Heart right ventricle (tissue), 16 donors: ENCODE measurements at regions not wholly inside any gene's neighbourhood (a gene's known extent, or its start where the extent isn't known, plus 50 kb on each side); places are given as distances from the start of the nearest gene placed in this dataset.

Source experiments
- ATAC-seq, 8 donors: fragments of 200-7000 bp; cut with Tn5 transposase; one replicate each; pipeline ENCODE4 v1.9.1; 2020; ENCODE audit warnings: mild to moderate bottlenecking in 8 of 8, moderate library complexity in 8 of 8, moderate number of reproducible peaks in 1 of 8
- DNase-seq, 2 donors: peaks; one replicate each; pipeline ENCODE4 v3.0.0-alpha.2; 2020
- H3K27ac ChIP-seq, 10 donors: fragments of 200-600 bp; sonication (generic) in 2 of 10; one replicate each; pipeline versions ENCODE4 v1.5.0 to v1.8.0; 2020 to 2022; ENCODE audit warnings: mild to moderate bottlenecking in 3 of 10
- H3K27me3 ChIP-seq, 7 donors: fragments of 200-600 bp; one replicate each; pipeline ENCODE4 v1.8.0; 2021 to 2022; ENCODE audit warnings: mild to moderate bottlenecking in 2 of 7
- H3K36me3 ChIP-seq, 9 donors: fragments of 200-600 bp; sonication (generic) in 1 of 9; one replicate each; pipeline versions ENCODE4 v1.5.0 to v1.8.0; 2020 to 2022; ENCODE audit warnings: mild to moderate bottlenecking in 2 of 9
- H3K4me1 ChIP-seq, 9 donors: fragments of 200-600 bp; sonication (generic) in 1 of 9; one replicate each; pipeline versions ENCODE4 v1.5.0 to v1.8.0; 2020 to 2022; ENCODE audit warnings: mild to moderate bottlenecking in 4 of 9
- H3K4me3 ChIP-seq, 10 donors: fragments of 200-600 bp; sonication (generic) in 2 of 10; one replicate each; pipeline versions ENCODE4 v1.5.0 to v1.8.0; 2020 to 2022; ENCODE audit warnings: mild to moderate bottlenecking in 7 of 10, moderate library complexity in 2 of 10
- H3K9me3 ChIP-seq, 11 donors: fragments of 200-600 bp in 10 of 11; sonication (generic) in 2 of 11; one replicate each; pipeline versions ENCODE4 v1.5.0 to v1.8.0; 2013 to 2022; ENCODE audit warnings: mild to moderate bottlenecking in 2 of 11, control low read depth in 1 of 11, moderate library complexity in 1 of 11
- WGBS, 2 donors: extraction: QIAGEN DNeasy Blood & Tissue Kit; methylation state at CpG; one replicate each; pipeline ENCODE4 v1.1.7; 2013; ENCODE audit warnings: inconsistent platforms in 1 of 2; 5-methylcytosine and 5-hydroxymethylcytosine counted together
- intact Hi-C, 10 donors: fragments of 100-400 bp; cut with DNase I; formaldehyde crosslinking; loops; one replicate each; pipeline versions ENCODE4 v1.11.1 to v1.14.2; 2022
- TF ChIP-seq, protein P1 (sequence below), 9 donors: fragments of 200-600 bp; sonication (generic) in 2 of 9; IDR thresholded peaks; one replicate each; pipeline versions ENCODE4 v1.5.0 to v1.8.0; 2021 to 2022; ENCODE audit warnings: antibody characterized with exemption in 9 of 9, mild to moderate bottlenecking in 5 of 9, moderate library complexity in 1 of 9
- donor health status: Arrhythmogenic right ventricular cardiomyopathy.
- donor health status: ischemic (EF 13 %, LVEDD 7.1; RV severe dilation, severe dysfunction).
- donor health status: healthy with polysubstance abuse.
- donor health status: DM: no; HTN: yes; CAD: no.
- donor health status: DM: no; HTN: no; CAD: no.
- donor health status: ischemic (EF 25% LVEDD 6.9; RV normal size, moderate dysfunction).
- donor health status: ischemic (EF 25% LVEDD 5.7; RV mildly dilated, moderate dysfunction).
- donor health status: healthy.
- donor health status: DM: yes; HTN: yes; CAD: no.
- donor health status: Ischemic cardiomyopathy.
- donor health status: ischemic (EF 35%, LVEDD 5.7; RV mildly dilated, moderate dysfunction).
- donor health status: nonischemic (EF 11% LVEDD 7.7; RV severe dilation, severe dysfunction).
- donor health status: DM: yes; HTN: yes; CAD: no.
- donor health status: PGD.
- donor health status: ischemic (EF 29% LVEDD 5.4; RV normal size, mild dysfunction).
- donor health status: nonischemic (EF 23%, LVEDD 6.1; RV moderate dilation, normal function).

DNA sequence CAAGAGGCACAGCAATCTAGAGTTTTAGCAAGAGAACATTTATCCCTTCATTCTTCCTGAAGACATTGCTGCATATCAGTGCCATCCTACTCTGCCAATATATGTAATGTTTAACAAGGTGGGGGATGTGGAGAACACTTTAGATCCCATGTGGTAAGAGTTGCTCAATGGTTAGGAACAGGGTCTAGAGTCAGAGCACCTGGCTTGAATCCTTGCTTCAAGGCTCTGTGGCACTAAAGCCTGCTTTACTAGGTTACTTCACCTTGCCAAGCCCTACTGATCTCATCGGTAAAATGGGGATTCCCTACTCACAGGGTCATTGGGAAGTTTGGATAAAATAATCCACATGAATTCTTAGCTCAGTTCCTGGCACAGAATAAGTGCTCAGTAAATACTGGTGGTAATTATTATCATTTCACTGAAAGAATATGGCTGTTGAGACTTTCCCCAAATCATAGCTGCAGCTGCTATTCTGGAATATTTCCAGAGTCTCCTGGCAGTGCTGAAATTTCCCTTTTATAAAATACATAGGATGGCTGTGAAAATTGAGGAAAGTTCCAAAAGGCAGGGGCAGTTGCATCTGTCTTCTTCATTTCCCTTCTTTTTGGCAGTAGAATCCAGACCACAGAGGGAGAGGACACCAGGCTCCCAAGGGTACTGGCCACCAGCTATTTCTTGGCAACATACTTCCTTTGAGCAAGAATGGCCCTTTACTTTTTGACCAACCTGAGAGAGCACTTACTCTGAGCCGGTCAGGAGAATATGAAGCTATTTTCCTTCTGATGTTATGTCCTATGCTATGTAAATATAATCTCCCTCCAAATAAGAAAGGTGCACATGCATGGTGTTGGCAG, 142.8 kb downstream of the PALM2AKAP2 start:
- Histone ChIP-seq H3K27me3 (no peaks in the 10 kb centered on the region), H3K9me3 (no peaks in the 10 kb centered on the region), H3K36me3 (peaks cover 0 to 37% (median 0%) of the 10 kb centered on the region in 9 donors), H3K27ac (peak overlapping the region in 3 of 10 donors; percentile 10 to 34 (median 22)), H3K4me3 (no peak overlapping the region), H3K4me1 (peaks cover 0 to 59% (median 35%) of the 10 kb centered on the region in 9 donors)
- no peak for ATAC-seq
- DNase-seq = no peak
- 40 to 58% methylated on average over 2 of the region's 2 CpGs for WGBS, 2 donors
- TF ChIP-seq, protein P1, sequence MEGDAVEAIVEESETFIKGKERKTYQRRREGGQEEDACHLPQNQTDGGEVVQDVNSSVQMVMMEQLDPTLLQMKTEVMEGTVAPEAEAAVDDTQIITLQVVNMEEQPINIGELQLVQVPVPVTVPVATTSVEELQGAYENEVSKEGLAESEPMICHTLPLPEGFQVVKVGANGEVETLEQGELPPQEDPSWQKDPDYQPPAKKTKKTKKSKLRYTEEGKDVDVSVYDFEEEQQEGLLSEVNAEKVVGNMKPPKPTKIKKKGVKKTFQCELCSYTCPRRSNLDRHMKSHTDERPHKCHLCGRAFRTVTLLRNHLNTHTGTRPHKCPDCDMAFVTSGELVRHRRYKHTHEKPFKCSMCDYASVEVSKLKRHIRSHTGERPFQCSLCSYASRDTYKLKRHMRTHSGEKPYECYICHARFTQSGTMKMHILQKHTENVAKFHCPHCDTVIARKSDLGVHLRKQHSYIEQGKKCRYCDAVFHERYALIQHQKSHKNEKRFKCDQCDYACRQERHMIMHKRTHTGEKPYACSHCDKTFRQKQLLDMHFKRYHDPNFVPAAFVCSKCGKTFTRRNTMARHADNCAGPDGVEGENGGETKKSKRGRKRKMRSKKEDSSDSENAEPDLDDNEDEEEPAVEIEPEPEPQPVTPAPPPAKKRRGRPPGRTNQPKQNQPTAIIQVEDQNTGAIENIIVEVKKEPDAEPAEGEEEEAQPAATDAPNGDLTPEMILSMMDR (IDR thresholded peaks at IDR 0.05) = no peak
- intact Hi-C loops = loop anchor here in 1 of 10 donors (10.0 kb wide), 1 partner anchor 1868 kb away; no protein-coding TSS in a partner anchor

DNA sequence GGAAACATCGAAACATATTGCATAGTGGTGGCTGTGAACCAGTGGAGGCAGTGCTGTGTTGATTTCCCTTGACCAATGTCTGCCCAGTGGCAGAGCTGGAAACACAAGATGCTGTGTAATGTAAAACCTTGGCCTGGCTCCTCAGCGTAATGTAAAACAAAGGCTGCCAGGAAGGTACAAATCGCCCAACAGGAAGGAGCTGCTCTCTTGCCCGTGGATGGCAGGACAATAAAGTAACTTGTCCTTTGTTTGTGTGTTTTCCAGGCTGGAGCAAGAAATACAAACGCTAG, 143.4 kb downstream of the PALM2AKAP2 start:
- Histone ChIP-seq H3K27me3 (no peaks in the 10 kb centered on the region), H3K4me3 (no peak overlapping the region), H3K4me1 (peaks cover 0 to 53% (median 30%) of the 10 kb centered on the region in 9 donors), H3K36me3 (peaks cover 0 to 42% (median 0%) of the 10 kb centered on the region in 9 donors), H3K27ac (peak overlapping the region in 3 of 10 donors; percentile 10 to 34 (median 32)), H3K9me3 (no peaks in the 10 kb centered on the region)
- ATAC-seq (peak in 2 of 8 donors; percentile 10 to 23), DNase-seq (no peak)
- intact Hi-C loops = loop anchor here in 1 of 10 donors (10.0 kb wide), 1 partner anchor 1869 kb away; no protein-coding TSS in a partner anchor
- 58 to 64% methylated on average over 5 of the region's 5 CpGs for WGBS, 2 donors
- TF ChIP-seq, protein P1 (IDR thresholded peaks at IDR 0.05) = no peak

DNA sequence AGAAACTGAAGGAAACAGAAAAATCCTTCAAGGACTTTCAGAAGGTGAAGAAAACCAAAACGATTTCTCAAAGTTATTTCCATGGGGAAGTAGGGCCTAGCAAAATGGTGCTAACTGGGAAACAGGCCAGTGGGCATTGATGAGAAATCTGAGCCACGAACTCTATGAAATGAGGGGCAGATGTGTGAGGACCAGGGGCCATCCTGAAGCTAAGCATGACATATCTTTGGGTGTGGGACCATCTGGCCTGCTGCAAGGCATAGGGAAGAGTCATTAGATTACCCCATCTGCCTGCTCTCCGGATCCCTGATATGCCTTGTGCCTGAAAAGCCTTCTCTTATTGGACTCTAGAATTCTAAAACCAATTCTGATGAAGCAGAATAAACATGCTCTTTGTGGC, 143.8 kb downstream of the PALM2AKAP2 start:
- Histone ChIP-seq H3K4me3 (no peak overlapping the region), H3K36me3 (peaks cover 0 to 46% (median 0%) of the 10 kb centered on the region in 9 donors), H3K9me3 (no peaks in the 10 kb centered on the region), H3K27me3 (no peaks in the 10 kb centered on the region), H3K4me1 (peaks cover 0 to 49% (median 26%) of the 10 kb centered on the region in 9 donors), H3K27ac (peak overlapping the region in 3 of 10 donors; percentile 10 to 34 (median 32))
- 76 to 77% methylated on average over 3 of the region's 3 CpGs for WGBS, 2 donors
- TF ChIP-seq, protein P1 (IDR thresholded peaks at IDR 0.05) = no peak
- intact Hi-C loops = loop anchor here in 1 of 10 donors (10.0 kb wide), 1 partner anchor 1869 kb away; no protein-coding TSS in a partner anchor
- ATAC-seq (no peak), DNase-seq (no peak)

DNA sequence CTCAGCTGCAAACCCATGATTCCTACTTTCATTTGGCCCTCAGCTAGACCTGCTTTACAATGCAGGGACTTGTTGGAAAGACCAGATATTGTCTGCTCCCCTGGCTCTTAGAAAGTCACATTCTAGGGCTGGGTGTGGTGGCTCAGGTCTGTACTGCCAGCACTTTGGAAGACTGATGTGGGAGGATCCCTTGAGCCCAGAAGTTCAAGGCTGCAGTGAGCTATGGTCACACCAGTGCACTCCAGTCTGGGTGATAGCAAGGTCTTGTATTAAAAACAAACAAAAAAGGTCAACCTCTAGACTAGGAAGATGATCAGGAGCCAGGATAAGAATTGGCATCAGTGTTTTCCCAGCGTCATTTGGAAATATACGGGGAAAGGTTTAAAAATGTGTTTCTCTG, 145.8 kb downstream of the PALM2AKAP2 start:
- TF ChIP-seq, protein P1 (IDR thresholded peaks at IDR 0.05) = no peak
- no peaks in the 10 kb centered on the region for H3K27me3 ChIP-seq
- peak in 1 of 8 donors; percentile 56 for ATAC-seq
- intact Hi-C loops = loop anchor here in 2 of 10 donors (5.0 to 10.0 kb wide), 2 partner anchors 42 to 1871 kb away; no protein-coding TSS in a partner anchor
- H3K27ac ChIP-seq = no peak overlapping the region
- DNase-seq = no peak
- H3K9me3 ChIP-seq = no peaks in the 10 kb centered on the region
- H3K4me3 ChIP-seq = no peak overlapping the region
- WGBS, 2 donors = 82 to 89% methylated on average over 2 of the region's 2 CpGs
- peaks cover 0 to 35% (median 24%) of the 10 kb centered on the region in 9 donors for H3K4me1 ChIP-seq
- H3K36me3 ChIP-seq = peaks cover 0 to 48% (median 0%) of the 10 kb centered on the region in 9 donors
